ENCODE measurements at regions not wholly inside any gene's neighbourhood (a gene's known extent, or its start where the extent isn't known, plus 50 kb on each side); places are given as distances from the start of the nearest gene placed in this dataset.

DNA sequence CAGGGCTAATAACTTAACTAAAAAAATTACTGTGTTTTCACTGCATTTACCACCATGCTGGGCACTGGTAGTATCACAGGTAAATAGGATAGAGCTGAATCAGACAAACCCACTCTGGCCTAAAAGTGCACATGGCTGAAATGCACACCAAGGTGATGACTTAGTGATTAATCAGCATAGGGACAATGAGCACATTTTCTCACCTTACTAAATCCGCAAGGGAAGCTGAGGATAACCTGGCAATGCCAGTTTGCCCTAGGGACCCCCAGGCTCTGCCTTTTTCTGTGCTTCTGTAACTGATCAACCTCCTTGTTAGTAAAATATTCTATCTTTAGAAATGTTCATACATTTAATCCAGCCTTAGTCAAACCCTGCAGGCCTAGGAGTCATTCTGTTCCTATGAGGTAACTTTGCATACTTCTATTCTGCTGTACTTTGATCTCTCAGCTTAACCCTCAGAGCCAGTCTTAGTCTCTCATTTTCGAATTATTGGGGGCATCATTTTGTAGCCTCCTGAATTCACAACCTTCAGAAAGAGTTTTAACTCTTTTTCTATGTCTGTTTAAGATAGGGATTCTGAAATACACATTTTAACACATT lies 562.9 kb upstream of the KCNMB2 start:
- no peak for ATAC-seq (ENCODE audit: low FRiP score)
- TF ChIP-seq, protein P1, sequence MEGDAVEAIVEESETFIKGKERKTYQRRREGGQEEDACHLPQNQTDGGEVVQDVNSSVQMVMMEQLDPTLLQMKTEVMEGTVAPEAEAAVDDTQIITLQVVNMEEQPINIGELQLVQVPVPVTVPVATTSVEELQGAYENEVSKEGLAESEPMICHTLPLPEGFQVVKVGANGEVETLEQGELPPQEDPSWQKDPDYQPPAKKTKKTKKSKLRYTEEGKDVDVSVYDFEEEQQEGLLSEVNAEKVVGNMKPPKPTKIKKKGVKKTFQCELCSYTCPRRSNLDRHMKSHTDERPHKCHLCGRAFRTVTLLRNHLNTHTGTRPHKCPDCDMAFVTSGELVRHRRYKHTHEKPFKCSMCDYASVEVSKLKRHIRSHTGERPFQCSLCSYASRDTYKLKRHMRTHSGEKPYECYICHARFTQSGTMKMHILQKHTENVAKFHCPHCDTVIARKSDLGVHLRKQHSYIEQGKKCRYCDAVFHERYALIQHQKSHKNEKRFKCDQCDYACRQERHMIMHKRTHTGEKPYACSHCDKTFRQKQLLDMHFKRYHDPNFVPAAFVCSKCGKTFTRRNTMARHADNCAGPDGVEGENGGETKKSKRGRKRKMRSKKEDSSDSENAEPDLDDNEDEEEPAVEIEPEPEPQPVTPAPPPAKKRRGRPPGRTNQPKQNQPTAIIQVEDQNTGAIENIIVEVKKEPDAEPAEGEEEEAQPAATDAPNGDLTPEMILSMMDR (IDR thresholded peaks at IDR 0.05) = no peak
- DNase-seq (ENCODE audit: low spot score) = no peak

DNA sequence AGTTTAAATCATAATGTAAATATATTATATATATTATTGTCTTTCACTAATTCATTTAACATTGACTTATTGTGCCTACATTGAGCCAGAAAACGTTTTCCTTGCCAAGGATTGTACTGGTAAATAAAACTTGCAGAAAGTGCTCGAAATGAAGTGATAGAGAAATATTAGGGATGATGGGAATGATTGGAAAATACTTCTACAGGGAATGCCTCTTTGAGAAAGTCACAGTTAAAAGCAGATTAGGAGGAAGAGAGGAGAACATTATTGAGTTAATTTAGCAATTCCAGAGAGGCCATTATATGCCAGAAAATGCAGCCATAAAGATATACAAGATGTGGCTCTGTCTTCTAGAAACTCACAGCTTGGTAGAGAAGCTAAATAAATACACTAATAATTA lies 560.0 kb upstream of the KCNMB2 start:
- DNase-seq (ENCODE audit: low spot score) (no peak), ATAC-seq (ENCODE audit: low FRiP score) (no peak)
- TF ChIP-seq, protein P1 (IDR thresholded peaks at IDR 0.05) = no peak

DNA sequence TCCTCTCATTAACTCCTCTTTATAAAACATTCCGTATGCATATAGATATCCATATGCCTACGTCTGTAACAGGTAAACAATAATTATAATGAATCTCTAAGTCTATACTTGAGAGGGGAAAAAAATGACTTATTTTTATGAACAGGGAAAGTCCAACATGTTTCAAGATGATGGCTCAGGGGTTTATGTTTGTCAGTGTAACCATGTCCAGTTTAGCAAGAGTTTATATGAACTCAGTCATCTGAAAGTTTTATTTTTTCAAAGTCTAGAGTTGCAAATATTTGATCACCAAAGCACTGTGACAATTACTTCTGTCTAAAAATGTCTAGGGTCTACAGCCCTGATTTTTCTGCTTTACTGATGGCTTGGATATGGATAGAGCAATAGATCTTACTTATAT lies 559.4 kb upstream of the KCNMB2 start:
- DNase-seq (ENCODE audit: low spot score) (no peak), ATAC-seq (ENCODE audit: low FRiP score) (no peak)
- TF ChIP-seq, protein P1 (IDR thresholded peaks at IDR 0.05) = no peak

DNA sequence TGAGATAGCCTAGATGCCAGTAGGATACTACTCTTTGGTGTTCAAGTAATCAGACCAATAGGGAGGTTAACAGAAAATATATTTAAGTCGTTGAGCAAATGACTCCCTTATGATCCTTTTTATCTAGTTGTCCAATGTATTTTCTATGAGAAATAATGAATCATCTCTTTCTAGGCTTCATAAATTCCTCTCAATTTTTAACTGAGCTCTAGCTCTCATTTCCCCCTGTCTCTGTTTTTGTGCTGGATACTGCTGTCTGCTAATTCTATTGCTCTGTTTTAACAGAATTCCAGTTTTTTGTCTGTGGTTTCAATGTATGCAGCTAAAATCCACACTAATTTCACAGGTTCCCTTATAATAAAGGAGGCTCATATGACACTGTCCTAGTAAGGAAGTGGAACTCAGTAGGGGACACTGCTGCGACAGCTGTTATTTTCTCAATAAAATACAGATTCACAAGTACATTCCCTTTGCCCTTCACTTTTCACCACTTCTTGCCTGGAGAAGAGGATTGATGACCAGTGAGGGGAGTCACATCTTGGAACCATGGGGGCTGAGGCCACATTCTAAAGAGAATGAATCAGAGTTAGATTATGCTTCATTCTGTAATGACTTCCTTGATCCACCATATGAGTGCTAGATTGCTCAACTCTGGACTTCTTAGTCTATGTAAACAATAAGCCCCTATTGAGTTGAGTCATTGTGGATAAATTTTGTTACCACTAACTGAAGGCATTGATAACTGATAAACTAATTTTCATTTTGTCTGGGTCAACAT lies 558.7 kb upstream of the KCNMB2 start:
- ATAC-seq (ENCODE audit: low FRiP score) (no peak), DNase-seq (ENCODE audit: low spot score) (no peak)
- TF ChIP-seq, protein P1 (IDR thresholded peaks at IDR 0.05) = no peak

DNA sequence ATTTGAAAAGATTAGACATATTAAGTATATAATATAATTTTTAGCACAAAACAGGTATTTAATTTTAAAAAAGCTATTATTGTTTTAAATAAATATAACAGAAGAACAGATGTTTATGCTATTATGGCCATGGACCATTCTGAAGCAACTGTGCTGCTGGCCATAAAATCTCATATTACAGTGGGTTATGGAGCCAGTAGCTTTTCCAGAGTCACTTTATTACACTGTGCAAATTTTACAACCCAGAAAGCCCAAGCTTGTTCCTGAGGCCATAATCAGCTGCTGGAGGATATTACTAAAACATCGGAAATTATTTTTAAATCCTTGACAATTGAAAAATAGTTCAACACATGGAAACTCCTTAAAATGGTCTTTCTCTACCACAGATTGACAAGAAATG lies 557.3 kb upstream of the KCNMB2 start:
- no peak for DNase-seq (ENCODE audit: low spot score)
- TF ChIP-seq, protein P1 (IDR thresholded peaks at IDR 0.05) = no peak
- ATAC-seq (ENCODE audit: low FRiP score) = no peak

DNA sequence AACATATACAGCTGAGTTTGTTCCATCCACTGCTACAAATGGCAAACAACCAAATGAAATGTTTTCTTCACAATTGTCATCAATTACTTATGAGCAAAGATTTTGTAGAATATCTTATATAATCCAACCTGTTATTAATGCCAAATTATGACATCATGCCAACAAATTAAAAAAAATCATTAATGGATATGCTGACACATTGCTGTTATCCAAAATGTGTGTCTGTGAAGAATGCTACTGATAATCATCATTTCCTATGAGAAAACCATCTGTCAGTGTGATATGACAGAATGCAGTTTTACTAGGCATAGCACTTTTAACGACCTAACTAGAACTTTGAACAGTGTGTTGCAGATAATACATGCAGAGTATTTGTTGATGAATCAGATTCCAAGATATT lies 556.5 kb upstream of the KCNMB2 start:
- DNase-seq (ENCODE audit: low spot score) = no peak
- ATAC-seq (ENCODE audit: low FRiP score) = no peak
- TF ChIP-seq, protein P1 (IDR thresholded peaks at IDR 0.05) = no peak

DNA sequence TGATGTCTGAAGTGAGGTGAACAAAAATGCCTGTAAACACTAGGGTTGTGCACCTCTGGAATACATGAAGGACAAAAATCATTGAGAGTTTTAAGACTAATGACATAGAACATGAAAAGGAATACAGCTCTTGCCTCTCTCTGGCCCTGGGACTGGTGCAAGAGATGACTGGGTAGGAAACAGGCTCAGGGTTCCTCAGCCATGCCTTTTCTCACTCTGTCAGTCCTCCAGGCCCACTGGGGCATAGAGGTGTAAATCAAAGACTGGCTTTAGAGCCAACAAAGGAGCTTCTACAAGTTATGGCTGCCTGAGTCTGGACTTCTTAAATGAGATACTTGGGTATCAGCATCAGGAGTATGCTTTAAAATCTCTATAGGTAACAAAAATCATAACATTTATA lies 554.7 kb upstream of the KCNMB2 start:
- no peak for ATAC-seq (ENCODE audit: low FRiP score)
- TF ChIP-seq, protein P1 (IDR thresholded peaks at IDR 0.05) = no peak
- no peak for DNase-seq (ENCODE audit: low spot score)

Data from omental fat pad (tissue), 3 donors.